Panc1 (cell line): ENCODE measurements at regions not wholly inside any gene's neighbourhood (a gene's known extent, or its start where the extent isn't known, plus 50 kb on each side); places are given as distances from the start of the nearest gene placed in this dataset.

Source experiments
- ATAC-seq: fragments of 200-7000 bp; cut with Tn5 transposase; 2 replicates; pipeline ENCODE4 v1.9.1; 2020; ENCODE audit warnings: mild to moderate bottlenecking, moderate library complexity
- BruUV-seq: library from RNA; stranded (reverse); fragments of 400-500 nt; replicated peaks from 2 replicates; lab custom pipeline; 2021; lab: Mats Ljungman, UMichigan
- CTCF ChIA-PET: fragments of 300-600 bp; sonication (Branson Sonifier 250); formaldehyde crosslinking; loops from one replicate; lab custom pipeline; 2022; ENCODE audit warnings: antibody characterized with exemption; lab: Charles Lee
- POLR2A ChIA-PET: fragments of 300-600 bp; sonication (Branson Sonifier 250); formaldehyde crosslinking; loops from one replicate; lab custom pipeline; 2022; ENCODE audit warnings: antibody characterized with exemption; lab: Charles Lee
- DNase-seq: peaks from one replicate; pipeline ENCODE4 v3.0.0-alpha.2; 2010; ENCODE audit warnings: low read depth, low spot score
- H3K27ac ChIP-seq: 2 replicates; pipeline ENCODE4 v1.5.1; 2011; ENCODE audit warnings: mild to moderate bottlenecking, low read length, inconsistent platforms
- H3K27me3 ChIP-seq: fragments of 200-500 bp; sonication (Bioruptor generic); 2 replicates; pipeline ENCODE4 v1.6.0; 2014; ENCODE audit warnings: low read length, inconsistent platforms; ENCODE audit not compliant: control insufficient read depth, insufficient read depth
- H3K36me3 ChIP-seq: fragments of 200-500 bp; sonication (Bioruptor generic); 2 replicates; pipeline ENCODE4 v1.5.1; 2014; ENCODE audit warnings: inconsistent platforms, mild to moderate bottlenecking, low read length, moderate library complexity; ENCODE audit not compliant: control insufficient read depth, insufficient read depth
- H3K4me1 ChIP-seq: 2 replicates; pipeline ENCODE4 v1.5.1; 2011; ENCODE audit warnings: inconsistent platforms, mild to moderate bottlenecking, low read length, moderate library complexity; ENCODE audit not compliant: control insufficient read depth, insufficient read depth
- H3K4me3 ChIP-seq, 2 experiments: 2 replicates each; pipeline ENCODE4 v1.5.1; 2011 to 2012; ENCODE audit warnings: low read depth in 2 of 2, low read length in 2 of 2, mild to moderate bottlenecking in 2 of 2, inconsistent platforms in 1 of 2, moderate library complexity in 1 of 2
- H3K9me3 ChIP-seq: fragments of 200-500 bp; sonication (Bioruptor generic); 2 replicates; pipeline ENCODE4 v1.5.1; 2014; ENCODE audit warnings: low read depth, mild to moderate bottlenecking, inconsistent platforms, low read length, moderate library complexity; ENCODE audit not compliant: control insufficient read depth, insufficient read depth
- CTCF ChIP-seq: fragments of 450-650 bp; IDR thresholded peaks from 2 replicates; pipeline ENCODE4 v1.5.1; 2017; ENCODE audit warnings: mild to moderate bottlenecking
- POLR2AphosphoS5 ChIP-seq: IDR thresholded peaks from 2 replicates; pipeline ENCODE4 v1.6.1; 2012; ENCODE audit warnings: mild to moderate bottlenecking, low read depth, low read length, moderate library complexity
- REST ChIP-seq, 2 experiments: IDR thresholded peaks; 2 replicates each; pipeline ENCODE4 v1.6.1; 2011 to 2012; ENCODE audit warnings: low read depth in 2 of 2, control low read depth in 1 of 2, low read length in 1 of 2, mild to moderate bottlenecking in 1 of 2, moderate library complexity in 1 of 2; ENCODE audit not compliant: insufficient read depth in 1 of 2
- SIN3A ChIP-seq: IDR thresholded peaks from 2 replicates; pipeline ENCODE4 v1.6.1; 2012; ENCODE audit warnings: low read depth, mild to moderate bottlenecking, low read length, moderate library complexity, borderline replicate concordance; ENCODE audit not compliant: insufficient read depth
- TCF7L2 ChIP-seq: IDR thresholded peaks from 2 replicates; pipeline ENCODE4 v1.6.1; 2011; ENCODE audit warnings: mild to moderate bottlenecking, low read depth, low read length, inconsistent platforms
- in situ Hi-C: cut with HindIII; loops from 2 replicates; pipeline ENCODE4 v1.10.0; 2016; ENCODE audit warnings: low sequenced_read_pairs, low pct_unique_long_range_greater_than_20kb
- intact Hi-C: fragments of 100-400 bp; cut with micrococcal nuclease; formaldehyde crosslinking; loops from one replicate; pipeline ENCODE4 v1.10.0; 2022; ENCODE audit not compliant: unreplicated experiment

- Histone ChIP-seq H3K27me3 (no peaks in the 10 kb centered on the region), H3K4me1 (no peaks in the 10 kb centered on the region), H3K27ac (no peak overlapping the region), H3K9me3 (no peaks in the 10 kb centered on the region), H3K36me3 (no peaks in the 10 kb centered on the region), H3K4me3 (no peak overlapping the region)
- in situ Hi-C loops (no loop called here), intact Hi-C loops (no loop called here)
- DNase-seq (no peak), ATAC-seq (no peak)
- BruUV-seq = no TSS peak
- no peak for TF ChIP-seq POLR2AphosphoS5
- no peak for TF ChIP-seq SIN3A
- no peak for TF ChIP-seq TCF7L2
- TF ChIP-seq CTCF = no peak
- TF ChIP-seq REST (IDR thresholded peaks at IDR 0.05; ENCODE audit: insufficient read depth in 1 of 2, low read depth in 2 of 2, low read length in 1 of 2) = no peak
- ChIA-PET CTCF (no interaction called here), POLR2A (no interaction called here)
Observed at GRCh38 chr18:43435851-43436250, 158.6 kb upstream of the SYT4 start.

- Histone ChIP-seq H3K9me3 (no peaks in the 10 kb centered on the region), H3K27me3 (no peaks in the 10 kb centered on the region), H3K36me3 (no peaks in the 10 kb centered on the region), H3K27ac (no peak overlapping the region), H3K4me3 (no peak overlapping the region), H3K4me1 (no peaks in the 10 kb centered on the region)
- in situ Hi-C loops (no loop called here), intact Hi-C loops (no loop called here)
- no TSS peak for BruUV-seq
- no peak for TF ChIP-seq POLR2AphosphoS5
- no peak for TF ChIP-seq TCF7L2
- TF ChIP-seq SIN3A = no peak
- TF ChIP-seq REST (IDR thresholded peaks at IDR 0.05; ENCODE audit: insufficient read depth in 1 of 2, low read depth in 2 of 2, low read length in 1 of 2) = no peak
- TF ChIP-seq CTCF = no peak
- DNase-seq (no peak), ATAC-seq (no peak)
- ChIA-PET CTCF (no interaction called here), POLR2A (no interaction called here)
Observed at GRCh38 chr18:43442131-43442530, 164.8 kb upstream of the SYT4 start.
